GM10248 (cell line): ENCODE measurements at regions not wholly inside any gene's neighbourhood (a gene's known extent, or its start where the extent isn't known, plus 50 kb on each side); places are given as distances from the start of the nearest gene placed in this dataset.
A peak's percentile ranks its signal among the peaks of the same experiment; 100 is the strongest.

Experiments used
- CTCF ChIA-PET: fragments of 300-600 bp; sonication (Branson Sonifier 250); formaldehyde crosslinking; extraction: SDS; loops from one replicate; lab custom pipeline; 2021; ENCODE audit warnings: antibody characterized with exemption; lab: Yijun Ruan, JAX
- POLR2A ChIA-PET: fragments of 350-650 bp; sonication (Branson Sonifier 250); formaldehyde crosslinking; extraction: SDS; loops from one replicate; lab custom pipeline; 2020; ENCODE audit warnings: antibody characterized with exemption; lab: Yijun Ruan, JAX
- DNase-seq: peaks from one replicate; pipeline ENCODE4 v3.0.0; 2012; ENCODE audit errors: extremely low spot score
- TF ChIP-seq, protein P1 (sequence below): IDR thresholded peaks from 2 replicates; pipeline ENCODE4 v1.5.1; 2012; ENCODE audit warnings: mild to moderate bottlenecking, low read depth; ENCODE audit errors: extremely low read depth, missing control alignments, control extremely low read depth

DNA sequence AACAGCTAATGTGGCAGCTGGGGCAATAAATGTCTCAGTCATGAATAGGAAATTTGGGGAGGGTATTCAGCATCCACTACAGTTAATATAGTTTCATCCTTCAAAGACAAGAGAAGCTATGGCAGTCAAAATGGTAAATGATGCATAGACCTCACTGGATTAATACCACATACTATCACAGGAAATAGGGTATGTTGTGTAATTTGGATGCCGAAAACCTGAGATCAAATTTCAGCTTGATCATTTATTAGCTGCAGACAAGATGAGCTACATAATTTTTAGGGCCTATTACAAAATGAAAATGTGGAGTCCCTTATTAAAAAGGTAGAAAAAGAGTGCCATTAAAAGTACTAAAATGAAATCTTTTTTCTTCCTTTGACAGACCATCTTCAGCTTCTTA, 112.6 kb upstream of the MTAP start:
- POLR2A ChIA-PET: no interaction called here
- TF ChIP-seq, protein P1, sequence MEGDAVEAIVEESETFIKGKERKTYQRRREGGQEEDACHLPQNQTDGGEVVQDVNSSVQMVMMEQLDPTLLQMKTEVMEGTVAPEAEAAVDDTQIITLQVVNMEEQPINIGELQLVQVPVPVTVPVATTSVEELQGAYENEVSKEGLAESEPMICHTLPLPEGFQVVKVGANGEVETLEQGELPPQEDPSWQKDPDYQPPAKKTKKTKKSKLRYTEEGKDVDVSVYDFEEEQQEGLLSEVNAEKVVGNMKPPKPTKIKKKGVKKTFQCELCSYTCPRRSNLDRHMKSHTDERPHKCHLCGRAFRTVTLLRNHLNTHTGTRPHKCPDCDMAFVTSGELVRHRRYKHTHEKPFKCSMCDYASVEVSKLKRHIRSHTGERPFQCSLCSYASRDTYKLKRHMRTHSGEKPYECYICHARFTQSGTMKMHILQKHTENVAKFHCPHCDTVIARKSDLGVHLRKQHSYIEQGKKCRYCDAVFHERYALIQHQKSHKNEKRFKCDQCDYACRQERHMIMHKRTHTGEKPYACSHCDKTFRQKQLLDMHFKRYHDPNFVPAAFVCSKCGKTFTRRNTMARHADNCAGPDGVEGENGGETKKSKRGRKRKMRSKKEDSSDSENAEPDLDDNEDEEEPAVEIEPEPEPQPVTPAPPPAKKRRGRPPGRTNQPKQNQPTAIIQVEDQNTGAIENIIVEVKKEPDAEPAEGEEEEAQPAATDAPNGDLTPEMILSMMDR: no peak
- no peak for DNase-seq
- CTCF ChIA-PET: interaction anchor here (1.0 to 2.9 kb wide), 3 partner anchors 15 to 19 kb away, joined by 3 to 8 read pairs (median 3); no protein-coding TSS in a partner anchor

DNA sequence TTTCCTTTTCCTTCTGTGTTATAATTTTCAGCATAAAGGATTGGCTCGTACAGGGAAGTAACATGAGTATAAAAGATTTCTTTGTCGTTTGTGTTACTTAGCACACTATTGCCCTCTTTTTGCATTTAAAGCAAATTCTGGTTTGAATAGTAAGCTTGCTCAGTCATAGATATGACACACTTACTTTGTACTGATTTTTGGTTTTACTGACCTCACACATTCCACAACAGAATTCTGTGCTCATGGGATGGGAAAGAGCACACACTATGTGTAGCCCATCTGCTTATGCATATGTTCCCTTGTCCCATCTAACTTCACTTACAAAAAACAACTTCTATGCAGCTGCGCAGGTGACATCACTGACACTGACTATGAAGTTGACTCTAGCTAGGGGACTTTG, 111.9 kb upstream of the MTAP start:
- TF ChIP-seq, protein P1: no peak
- no peak for DNase-seq
- ChIA-PET CTCF (interaction anchor here (1.2 to 2.9 kb wide), 2 partner anchors 16 to 19 kb away, joined by 3 to 8 read pairs; no protein-coding TSS in a partner anchor), POLR2A (no interaction called here)

DNA sequence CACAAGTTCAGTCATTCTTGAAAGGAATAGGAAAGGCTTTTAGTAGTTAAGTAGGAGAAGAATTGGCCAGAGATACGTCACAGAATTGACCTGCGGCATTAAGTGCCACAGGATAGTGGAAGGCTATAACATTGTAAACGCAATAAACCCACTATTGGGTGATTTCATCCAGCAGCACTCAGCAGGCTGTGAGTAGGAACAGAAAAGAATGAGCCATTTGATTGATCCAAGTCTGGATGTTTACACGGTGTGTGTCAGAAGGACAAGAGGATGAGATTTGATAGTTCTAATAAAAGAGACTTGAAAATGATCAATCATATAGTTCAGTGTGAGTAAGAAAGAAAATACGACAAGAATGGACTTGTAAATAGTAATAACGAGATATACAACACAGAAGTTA, 110.0 kb upstream of the MTAP start:
- TF ChIP-seq, protein P1: no peak
- DNase-seq: no peak
- ChIA-PET CTCF (no interaction called here), POLR2A (no interaction called here)

DNA sequence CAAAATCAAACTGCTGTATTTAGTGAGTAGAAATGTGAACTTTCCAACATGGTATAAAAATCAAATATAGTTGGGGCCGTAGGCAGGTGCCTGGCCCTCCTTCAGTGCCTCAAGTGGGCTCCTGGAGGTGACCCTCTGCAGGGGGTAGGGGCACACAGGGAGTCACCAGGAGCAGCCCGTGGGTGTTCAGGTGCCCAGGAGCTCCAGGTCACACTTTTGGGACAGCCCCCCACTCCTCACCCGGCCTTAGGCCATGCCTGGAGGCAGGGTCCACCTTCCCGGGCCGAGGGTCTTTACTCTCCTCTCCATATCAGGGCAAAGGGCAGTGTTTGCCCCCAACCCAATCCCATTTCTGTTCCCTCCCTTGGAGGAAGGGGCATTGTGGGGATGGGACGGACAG, 108.0 kb upstream of the MTAP start:
- TF ChIP-seq, protein P1: no peak
- DNase-seq: no peak
- ChIA-PET POLR2A (no interaction called here), CTCF (no interaction called here)

DNA sequence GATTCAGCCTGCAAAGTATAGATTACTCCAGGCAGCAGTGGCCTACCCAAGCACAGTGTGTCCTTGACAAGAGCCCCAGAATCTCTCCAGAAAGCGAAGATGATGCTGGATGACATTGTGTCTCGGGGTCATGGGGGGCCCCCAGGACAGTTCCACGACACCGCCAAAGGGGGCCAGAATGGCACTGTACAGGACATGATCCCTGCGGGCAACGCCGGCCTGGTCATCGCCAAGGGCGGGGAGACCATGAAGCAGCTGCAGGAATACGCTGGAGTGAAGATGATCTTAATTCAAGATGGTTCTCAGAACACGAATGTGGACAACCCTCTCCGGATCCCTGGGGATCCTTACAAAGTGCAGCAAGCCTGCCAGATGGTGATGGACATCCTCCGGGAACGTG, 107.0 kb upstream of the MTAP start:
- DNase-seq: no peak
- TF ChIP-seq, protein P1: no peak
- CTCF ChIA-PET: no interaction called here
- POLR2A ChIA-PET: no interaction called here

DNA sequence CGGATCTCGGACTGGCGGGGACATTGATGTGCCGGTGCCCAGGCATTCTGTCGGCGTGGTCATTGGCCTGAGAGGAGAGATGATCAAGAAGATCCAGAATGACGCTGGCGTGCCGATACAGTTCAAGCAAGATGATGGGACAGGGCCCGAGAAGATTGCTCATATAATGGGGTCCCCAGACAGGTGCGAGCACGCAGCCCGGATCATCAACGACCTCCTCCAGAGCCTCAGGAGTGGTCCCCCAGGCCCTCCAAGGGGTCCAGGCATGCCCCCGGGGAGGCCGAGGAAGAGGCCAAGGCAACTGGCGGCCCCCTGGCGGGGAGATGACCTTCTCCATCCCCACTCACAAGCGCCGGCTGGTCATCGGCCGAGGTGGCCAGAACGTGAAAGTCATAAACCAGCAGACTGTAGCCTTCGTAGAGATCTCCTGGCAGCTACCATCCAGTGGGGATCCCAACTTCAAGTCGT, 106.5 kb upstream of the MTAP start:
- ChIA-PET POLR2A (no interaction called here), CTCF (no interaction called here)
- TF ChIP-seq, protein P1: no peak
- peak; percentile 10 for DNase-seq
